Uterus (tissue), 2 donors: ENCODE measurements at regions not wholly inside any gene's neighbourhood (a gene's known extent, or its start where the extent isn't known, plus 50 kb on each side); places are given as distances from the start of the nearest gene placed in this dataset.

Source experiments
- POLR2A ChIP-seq, 2 donors: fragments of 450-650 bp; IDR thresholded peaks; one replicate each; pipeline ENCODE4 v1.6.1; 2016; ENCODE audit warnings: antibody characterized with exemption in 2 of 2, mild to moderate bottlenecking in 1 of 2, moderate library complexity in 1 of 2
- TF ChIP-seq, protein P1 (sequence below), 4 experiments: fragments of 200-600 bp in 2 of 4; fragments of 450-650 bp in 2 of 4; sonication (generic) in 2 of 4; IDR thresholded peaks; one replicate each; pipeline ENCODE4 v1.5.1; 2016 to 2019; ENCODE audit warnings: antibody characterized with exemption in 4 of 4, mild to moderate bottlenecking in 2 of 4, moderate library complexity in 1 of 4

DNA sequence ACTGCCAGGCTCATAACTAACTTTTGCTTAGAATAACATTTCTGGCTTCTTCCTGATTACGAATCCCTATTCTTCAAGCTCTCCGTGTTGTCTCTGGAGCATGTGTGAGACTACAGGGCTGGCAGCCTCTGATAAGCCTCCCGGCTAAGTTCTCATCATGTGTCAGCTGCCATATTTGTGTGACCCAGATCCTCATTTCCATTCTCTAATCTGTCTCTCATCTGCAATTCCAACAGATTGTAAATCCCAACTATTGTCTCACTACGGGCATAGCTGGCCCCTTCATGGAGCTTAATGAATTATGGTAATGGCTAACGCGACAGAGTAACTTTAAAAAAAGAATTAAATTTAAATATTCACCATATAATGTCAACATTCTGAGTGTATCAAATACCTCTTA is 165.4 kb downstream of the CMPK2 start:
- TF ChIP-seq, protein P1, sequence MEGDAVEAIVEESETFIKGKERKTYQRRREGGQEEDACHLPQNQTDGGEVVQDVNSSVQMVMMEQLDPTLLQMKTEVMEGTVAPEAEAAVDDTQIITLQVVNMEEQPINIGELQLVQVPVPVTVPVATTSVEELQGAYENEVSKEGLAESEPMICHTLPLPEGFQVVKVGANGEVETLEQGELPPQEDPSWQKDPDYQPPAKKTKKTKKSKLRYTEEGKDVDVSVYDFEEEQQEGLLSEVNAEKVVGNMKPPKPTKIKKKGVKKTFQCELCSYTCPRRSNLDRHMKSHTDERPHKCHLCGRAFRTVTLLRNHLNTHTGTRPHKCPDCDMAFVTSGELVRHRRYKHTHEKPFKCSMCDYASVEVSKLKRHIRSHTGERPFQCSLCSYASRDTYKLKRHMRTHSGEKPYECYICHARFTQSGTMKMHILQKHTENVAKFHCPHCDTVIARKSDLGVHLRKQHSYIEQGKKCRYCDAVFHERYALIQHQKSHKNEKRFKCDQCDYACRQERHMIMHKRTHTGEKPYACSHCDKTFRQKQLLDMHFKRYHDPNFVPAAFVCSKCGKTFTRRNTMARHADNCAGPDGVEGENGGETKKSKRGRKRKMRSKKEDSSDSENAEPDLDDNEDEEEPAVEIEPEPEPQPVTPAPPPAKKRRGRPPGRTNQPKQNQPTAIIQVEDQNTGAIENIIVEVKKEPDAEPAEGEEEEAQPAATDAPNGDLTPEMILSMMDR (IDR thresholded peaks at IDR 0.05) = no peak
- TF ChIP-seq POLR2A (IDR thresholded peaks at IDR 0.05) = no peak
